Neural cell (in vitro differentiated cells): ENCODE measurements at regions not wholly inside any gene's neighbourhood (a gene's known extent, or its start where the extent isn't known, plus 50 kb on each side); places are given as distances from the start of the nearest gene placed in this dataset.

Experiments used
- H2AFZ ChIP-seq: fragments of 200-600, 300-800 bp; sonication (generic), shearing (Covaris generic); 2 replicates; pipeline ENCODE4 v1.6.0; 2014; ENCODE audit warnings: low read depth, mild to moderate bottlenecking, antibody characterized with exemption, low read length, moderate library complexity
- H3F3A ChIP-seq: fragments of 200-600 bp; shearing (Covaris generic); 2 replicates; pipeline ENCODE4 v1.6.1; 2016; ENCODE audit warnings: mild to moderate bottlenecking, moderate library complexity, mixed read lengths, antibody characterized with exemption, low read length; ENCODE audit not compliant: insufficient read depth, poor library complexity, severe bottlenecking
- H3K27ac ChIP-seq: fragments of 200-600, 300-800 bp; sonication (generic), shearing (Covaris generic); 2 replicates; pipeline ENCODE4 v1.5.1; 2014; ENCODE audit warnings: mild to moderate bottlenecking, low read length, moderate library complexity
- H3K27me3 ChIP-seq: fragments of 300-800, 200-600 bp; sonication (generic), shearing (Covaris generic); 2 replicates; pipeline ENCODE4 v1.6.0; 2014; ENCODE audit warnings: mild to moderate bottlenecking, low read depth, low read length, moderate library complexity; ENCODE audit not compliant: insufficient read depth
- H3K36me3 ChIP-seq: fragments of 300-800, 200-600 bp; sonication (generic), shearing (Covaris generic); 2 replicates; pipeline ENCODE4 v1.5.1; 2014; ENCODE audit warnings: mild to moderate bottlenecking, antibody characterized with exemption, low read length, moderate library complexity; ENCODE audit not compliant: insufficient read depth
- H3K4me2 ChIP-seq: fragments of 300-800, 200-600 bp; sonication (generic), shearing (Covaris generic); 2 replicates; pipeline ENCODE4 v1.6.0; 2014; ENCODE audit warnings: mild to moderate bottlenecking, low read length
- H3K4me3 ChIP-seq: fragments of 300-800, 200-600 bp; sonication (generic), shearing (Covaris generic); 2 replicates; pipeline ENCODE4 v1.5.1; 2014; ENCODE audit warnings: mild to moderate bottlenecking, low read length, moderate library complexity
- H3K79me2 ChIP-seq: fragments of 200-600 bp; shearing (Covaris generic); replicated peaks from 2 replicates; pipeline ENCODE4 v1.6.0; 2014; ENCODE audit warnings: mild to moderate bottlenecking, low read length, moderate library complexity; ENCODE audit not compliant: insufficient read depth
- H3K9ac ChIP-seq: fragments of 300-800, 200-600 bp; sonication (generic), shearing (Covaris generic); 2 replicates; pipeline ENCODE4 v1.6.1; 2016; ENCODE audit warnings: mild to moderate bottlenecking, low read length, mixed read lengths
- H3K9me2 ChIP-seq: fragments of 200-600 bp; shearing (Covaris generic); 2 replicates; pipeline ENCODE4 v1.6.1; 2016; ENCODE audit warnings: mild to moderate bottlenecking, low read length, mixed read lengths; ENCODE audit not compliant: insufficient read depth
- H3K9me3 ChIP-seq: fragments of 200-600, 300-800 bp; sonication (generic), shearing (Covaris generic); 2 replicates; pipeline ENCODE4 v1.6.1; 2016; ENCODE audit warnings: mild to moderate bottlenecking, mixed run types, low read length, moderate library complexity, mixed read lengths
- H4K20me1 ChIP-seq: fragments of 200-600 bp; shearing (Covaris generic); 2 replicates; pipeline ENCODE4 v1.6.1; 2016; ENCODE audit warnings: mild to moderate bottlenecking, mixed run types; ENCODE audit not compliant: insufficient read depth
- CTCF ChIP-seq: fragments of 450-650 bp; IDR thresholded peaks from 2 replicates; pipeline ENCODE4 v1.5.1; 2014; ENCODE audit warnings: antibody characterized with exemption, mild to moderate bottlenecking, moderate library complexity; ENCODE audit not compliant: poor library complexity, severe bottlenecking
- EP300 ChIP-seq: fragments of 450-650 bp; conservative IDR thresholded peaks from 2 replicates; pipeline ENCODE4 v1.6.1; 2014; ENCODE audit warnings: antibody characterized with exemption, mild to moderate bottlenecking, moderate library complexity; ENCODE audit not compliant: poor library complexity, severe bottlenecking
- EZH2 ChIP-seq: fragments of 200-600, 300-800 bp; shearing (Covaris generic), sonication (generic); IDR thresholded peaks from 2 replicates; pipeline ENCODE4 v1.6.1; 2014; ENCODE audit warnings: antibody characterized with exemption, low read length, borderline replicate concordance, mild to moderate bottlenecking; ENCODE audit not compliant: insufficient read depth, poor library complexity, severe bottlenecking
- MXI1 ChIP-seq: fragments of 450-650 bp; conservative IDR thresholded peaks from 2 replicates; pipeline ENCODE4 v1.6.1; 2014; ENCODE audit warnings: antibody characterized with exemption, mild to moderate bottlenecking; ENCODE audit not compliant: poor library complexity, severe bottlenecking
- POLR2AphosphoS5 ChIP-seq: IDR thresholded peaks from 2 replicates; pipeline ENCODE4 v1.6.1; 2012
- RAD21 ChIP-seq: fragments of 450-650 bp; conservative IDR thresholded peaks from 2 replicates; pipeline ENCODE4 v1.6.1; 2014; ENCODE audit warnings: antibody characterized with exemption, mild to moderate bottlenecking, moderate library complexity
- SMC3 ChIP-seq: fragments of 450-650 bp; conservative IDR thresholded peaks from 2 replicates; pipeline ENCODE4 v1.6.1; 2014; ENCODE audit warnings: antibody characterized with exemption, mild to moderate bottlenecking, moderate library complexity; ENCODE audit not compliant: poor library complexity
- TAF1 ChIP-seq: IDR thresholded peaks from 2 replicates; pipeline ENCODE4 v1.6.1; 2012; ENCODE audit warnings: low read depth
- TF ChIP-seq, protein P1 (sequence below): IDR thresholded peaks from 2 replicates; pipeline ENCODE4 v1.6.1; 2012; ENCODE audit warnings: borderline replicate concordance

DNA sequence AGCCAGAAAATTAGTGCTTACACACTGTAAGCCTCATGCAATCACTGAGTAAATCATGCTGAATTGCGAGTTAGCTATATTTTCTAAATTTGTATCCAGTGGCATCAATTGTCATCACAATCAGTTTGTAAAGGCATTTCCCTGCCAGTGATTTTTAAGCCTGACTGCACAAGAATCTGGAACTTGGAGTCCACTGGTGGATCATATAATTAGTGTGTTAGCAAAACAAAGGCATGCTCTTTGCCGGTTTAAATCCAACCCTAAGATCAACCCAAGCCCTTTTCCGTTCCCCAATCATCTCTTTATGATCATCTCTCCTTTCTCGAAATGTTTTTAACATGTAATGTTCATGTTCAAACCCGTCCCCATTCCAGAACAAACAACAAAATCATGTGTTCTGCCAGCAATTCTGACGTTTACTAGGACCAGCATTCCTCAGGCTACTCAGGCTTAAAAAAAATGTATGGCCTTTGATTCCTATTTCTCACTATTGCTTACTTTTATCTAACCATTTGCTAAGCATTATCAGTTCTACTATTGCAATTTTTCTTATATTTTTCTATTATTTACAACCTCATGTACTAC lies 649.2 kb downstream of the SORCS1 start:
- Histone ChIP-seq H4K20me1 (no peaks in the 10 kb centered on the region), H3K4me3 (no peak overlapping the region), H3K79me2 (no peaks in the 10 kb centered on the region), H2AFZ (no peak overlapping the region), H3F3A (peaks cover 2% of the 10 kb centered on the region), H3K9me2 (no peaks in the 10 kb centered on the region), H3K27me3 (no peaks in the 10 kb centered on the region), H3K9ac (no peak overlapping the region), H3K4me2 (no peak overlapping the region), H3K36me3 (no peaks in the 10 kb centered on the region), H3K9me3 (no peaks in the 10 kb centered on the region), H3K27ac (no peak overlapping the region)
- TF ChIP-seq SMC3 (no peak), MXI1 (no peak), EZH2 (no peak), POLR2AphosphoS5 (no peak), CTCF (no peak), EP300 (no peak), RAD21 (no peak), TAF1 (no peak)
- TF ChIP-seq, protein P1, sequence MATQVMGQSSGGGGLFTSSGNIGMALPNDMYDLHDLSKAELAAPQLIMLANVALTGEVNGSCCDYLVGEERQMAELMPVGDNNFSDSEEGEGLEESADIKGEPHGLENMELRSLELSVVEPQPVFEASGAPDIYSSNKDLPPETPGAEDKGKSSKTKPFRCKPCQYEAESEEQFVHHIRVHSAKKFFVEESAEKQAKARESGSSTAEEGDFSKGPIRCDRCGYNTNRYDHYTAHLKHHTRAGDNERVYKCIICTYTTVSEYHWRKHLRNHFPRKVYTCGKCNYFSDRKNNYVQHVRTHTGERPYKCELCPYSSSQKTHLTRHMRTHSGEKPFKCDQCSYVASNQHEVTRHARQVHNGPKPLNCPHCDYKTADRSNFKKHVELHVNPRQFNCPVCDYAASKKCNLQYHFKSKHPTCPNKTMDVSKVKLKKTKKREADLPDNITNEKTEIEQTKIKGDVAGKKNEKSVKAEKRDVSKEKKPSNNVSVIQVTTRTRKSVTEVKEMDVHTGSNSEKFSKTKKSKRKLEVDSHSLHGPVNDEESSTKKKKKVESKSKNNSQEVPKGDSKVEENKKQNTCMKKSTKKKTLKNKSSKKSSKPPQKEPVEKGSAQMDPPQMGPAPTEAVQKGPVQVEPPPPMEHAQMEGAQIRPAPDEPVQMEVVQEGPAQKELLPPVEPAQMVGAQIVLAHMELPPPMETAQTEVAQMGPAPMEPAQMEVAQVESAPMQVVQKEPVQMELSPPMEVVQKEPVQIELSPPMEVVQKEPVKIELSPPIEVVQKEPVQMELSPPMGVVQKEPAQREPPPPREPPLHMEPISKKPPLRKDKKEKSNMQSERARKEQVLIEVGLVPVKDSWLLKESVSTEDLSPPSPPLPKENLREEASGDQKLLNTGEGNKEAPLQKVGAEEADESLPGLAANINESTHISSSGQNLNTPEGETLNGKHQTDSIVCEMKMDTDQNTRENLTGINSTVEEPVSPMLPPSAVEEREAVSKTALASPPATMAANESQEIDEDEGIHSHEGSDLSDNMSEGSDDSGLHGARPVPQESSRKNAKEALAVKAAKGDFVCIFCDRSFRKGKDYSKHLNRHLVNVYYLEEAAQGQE = no peak

- H3K9me3 ChIP-seq = no peaks in the 10 kb centered on the region
- H4K20me1 ChIP-seq = no peaks in the 10 kb centered on the region
- H3K27me3 ChIP-seq = no peaks in the 10 kb centered on the region
- H2AFZ ChIP-seq = no peak overlapping the region
- H3K36me3 ChIP-seq = no peaks in the 10 kb centered on the region
- H3K4me2 ChIP-seq = peak overlapping the region; percentile 10
- H3K79me2 ChIP-seq = no peaks in the 10 kb centered on the region
- H3K9ac ChIP-seq = no peak overlapping the region
- peaks cover 2% of the 10 kb centered on the region for H3F3A ChIP-seq
- H3K4me3 ChIP-seq = peak overlapping the region; percentile 7
- no peak overlapping the region for H3K27ac ChIP-seq
- no peaks in the 10 kb centered on the region for H3K9me2 ChIP-seq
- TF ChIP-seq POLR2AphosphoS5 = peak; percentile 82
- peak; percentile 66 for TF ChIP-seq EP300
- TF ChIP-seq SMC3 = no peak
- TF ChIP-seq EZH2 = no peak
Measured at GRCh38 chr10:106513352-106513771, 651.1 kb downstream of the SORCS1 start.
